ENCODE measurements at regions not wholly inside any gene's neighbourhood (a gene's known extent, or its start where the extent isn't known, plus 50 kb on each side); places are given as distances from the start of the nearest gene placed in this dataset.

DNA sequence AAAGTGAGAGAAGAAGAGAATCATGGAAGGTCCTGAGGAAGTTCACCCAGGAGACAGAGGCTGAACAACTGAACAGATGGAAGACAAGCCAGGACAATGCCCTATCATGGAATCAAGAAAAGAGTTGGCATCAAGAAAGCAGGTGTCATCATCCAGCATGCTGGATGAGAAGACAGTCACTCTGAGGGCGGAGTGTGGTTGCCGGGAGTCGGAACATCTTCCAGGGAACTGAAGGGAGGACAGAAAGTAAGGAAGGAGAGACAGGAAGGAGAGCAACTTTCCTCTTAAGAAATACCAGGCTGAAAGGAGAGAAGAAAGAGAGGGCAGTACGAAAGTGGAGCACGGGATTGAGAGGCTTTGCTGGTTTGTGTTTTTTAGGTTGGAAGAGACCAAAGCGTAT lies 654.5 kb upstream of the CELF2 start:
- TF ChIP-seq, protein P1, sequence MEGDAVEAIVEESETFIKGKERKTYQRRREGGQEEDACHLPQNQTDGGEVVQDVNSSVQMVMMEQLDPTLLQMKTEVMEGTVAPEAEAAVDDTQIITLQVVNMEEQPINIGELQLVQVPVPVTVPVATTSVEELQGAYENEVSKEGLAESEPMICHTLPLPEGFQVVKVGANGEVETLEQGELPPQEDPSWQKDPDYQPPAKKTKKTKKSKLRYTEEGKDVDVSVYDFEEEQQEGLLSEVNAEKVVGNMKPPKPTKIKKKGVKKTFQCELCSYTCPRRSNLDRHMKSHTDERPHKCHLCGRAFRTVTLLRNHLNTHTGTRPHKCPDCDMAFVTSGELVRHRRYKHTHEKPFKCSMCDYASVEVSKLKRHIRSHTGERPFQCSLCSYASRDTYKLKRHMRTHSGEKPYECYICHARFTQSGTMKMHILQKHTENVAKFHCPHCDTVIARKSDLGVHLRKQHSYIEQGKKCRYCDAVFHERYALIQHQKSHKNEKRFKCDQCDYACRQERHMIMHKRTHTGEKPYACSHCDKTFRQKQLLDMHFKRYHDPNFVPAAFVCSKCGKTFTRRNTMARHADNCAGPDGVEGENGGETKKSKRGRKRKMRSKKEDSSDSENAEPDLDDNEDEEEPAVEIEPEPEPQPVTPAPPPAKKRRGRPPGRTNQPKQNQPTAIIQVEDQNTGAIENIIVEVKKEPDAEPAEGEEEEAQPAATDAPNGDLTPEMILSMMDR (IDR thresholded peaks at IDR 0.05 in 2 of 3, conservative IDR thresholded peaks at IDR 0.05 in 1 of 3; ENCODE audit: borderline replicate concordance in 1 of 3, insufficient read depth in 1 of 3, low read depth in 2 of 3, low read length in 2 of 3): no peak
- TF ChIP-seq POLR2A (IDR thresholded peaks at IDR 0.05; ENCODE audit: borderline replicate concordance, extremely low read depth, insufficient read depth, insufficient read length): no peak
- no peak for TF ChIP-seq CEBPB (IDR thresholded peaks at IDR 0.05; ENCODE audit: low read depth)
- no peak for TF ChIP-seq POLR2AphosphoS5 (IDR thresholded peaks at IDR 0.05; ENCODE audit: low read depth, low read length)
- no peak for TF ChIP-seq SRF (IDR thresholded peaks at IDR 0.05; ENCODE audit: low read depth)
- no peak for TF ChIP-seq RAD21 (IDR thresholded peaks at IDR 0.05; ENCODE audit: low read depth)
- TF ChIP-seq CBX3 (IDR thresholded peaks at IDR 0.05; ENCODE audit: low read depth): no peak
- no peak for TF ChIP-seq EZH2 (IDR thresholded peaks at IDR 0.05)
- no peak for TF ChIP-seq ZFX (IDR thresholded peaks at IDR 0.05)
- TF ChIP-seq, protein P2, sequence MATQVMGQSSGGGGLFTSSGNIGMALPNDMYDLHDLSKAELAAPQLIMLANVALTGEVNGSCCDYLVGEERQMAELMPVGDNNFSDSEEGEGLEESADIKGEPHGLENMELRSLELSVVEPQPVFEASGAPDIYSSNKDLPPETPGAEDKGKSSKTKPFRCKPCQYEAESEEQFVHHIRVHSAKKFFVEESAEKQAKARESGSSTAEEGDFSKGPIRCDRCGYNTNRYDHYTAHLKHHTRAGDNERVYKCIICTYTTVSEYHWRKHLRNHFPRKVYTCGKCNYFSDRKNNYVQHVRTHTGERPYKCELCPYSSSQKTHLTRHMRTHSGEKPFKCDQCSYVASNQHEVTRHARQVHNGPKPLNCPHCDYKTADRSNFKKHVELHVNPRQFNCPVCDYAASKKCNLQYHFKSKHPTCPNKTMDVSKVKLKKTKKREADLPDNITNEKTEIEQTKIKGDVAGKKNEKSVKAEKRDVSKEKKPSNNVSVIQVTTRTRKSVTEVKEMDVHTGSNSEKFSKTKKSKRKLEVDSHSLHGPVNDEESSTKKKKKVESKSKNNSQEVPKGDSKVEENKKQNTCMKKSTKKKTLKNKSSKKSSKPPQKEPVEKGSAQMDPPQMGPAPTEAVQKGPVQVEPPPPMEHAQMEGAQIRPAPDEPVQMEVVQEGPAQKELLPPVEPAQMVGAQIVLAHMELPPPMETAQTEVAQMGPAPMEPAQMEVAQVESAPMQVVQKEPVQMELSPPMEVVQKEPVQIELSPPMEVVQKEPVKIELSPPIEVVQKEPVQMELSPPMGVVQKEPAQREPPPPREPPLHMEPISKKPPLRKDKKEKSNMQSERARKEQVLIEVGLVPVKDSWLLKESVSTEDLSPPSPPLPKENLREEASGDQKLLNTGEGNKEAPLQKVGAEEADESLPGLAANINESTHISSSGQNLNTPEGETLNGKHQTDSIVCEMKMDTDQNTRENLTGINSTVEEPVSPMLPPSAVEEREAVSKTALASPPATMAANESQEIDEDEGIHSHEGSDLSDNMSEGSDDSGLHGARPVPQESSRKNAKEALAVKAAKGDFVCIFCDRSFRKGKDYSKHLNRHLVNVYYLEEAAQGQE (IDR thresholded peaks at IDR 0.05; ENCODE audit: low read depth): no peak

Measured in HCT116 (cell line).